Left ventricle myocardium inferior (tissue), 1 donor: ENCODE measurements at regions not wholly inside any gene's neighbourhood (a gene's known extent, or its start where the extent isn't known, plus 50 kb on each side); places are given as distances from the start of the nearest gene placed in this dataset.

Experiments used
- DNase-seq: peaks from one replicate; pipeline ENCODE4 v3.0.0-alpha.2; 2020
- H3K27ac ChIP-seq: fragments of 200-600 bp; replicated peaks from 2 replicates; pipeline ENCODE4 v1.8.0; 2021
- H3K27me3 ChIP-seq: fragments of 200-600 bp; 2 replicates; pipeline ENCODE4 v1.8.0; 2021; ENCODE audit warnings: low read depth
- H3K36me3 ChIP-seq: fragments of 200-600 bp; 2 replicates; pipeline ENCODE4 v1.8.0; 2021
- H3K4me1 ChIP-seq: fragments of 200-600 bp; 2 replicates; pipeline ENCODE4 v1.8.0; 2021
- H3K4me3 ChIP-seq: fragments of 200-600 bp; 2 replicates; pipeline ENCODE4 v1.8.0; 2021; ENCODE audit warnings: mild to moderate bottlenecking, moderate library complexity
- H3K9me3 ChIP-seq: fragments of 200-600 bp; replicated peaks from 2 replicates; pipeline ENCODE4 v1.8.0; 2021
- CTCF ChIP-seq: fragments of 200-600 bp; IDR thresholded peaks from 2 replicates; pipeline ENCODE4 v1.8.0; 2021; ENCODE audit warnings: antibody characterized with exemption, mild to moderate bottlenecking, borderline replicate concordance
- intact Hi-C: fragments of 100-400 bp; cut with micrococcal nuclease; formaldehyde crosslinking; loops from one replicate; pipeline ENCODE4 v1.11.0; 2022
- donor health status: DM: no; HTN: yes; CAD: no; lungs with severe emphysema.

DNA sequence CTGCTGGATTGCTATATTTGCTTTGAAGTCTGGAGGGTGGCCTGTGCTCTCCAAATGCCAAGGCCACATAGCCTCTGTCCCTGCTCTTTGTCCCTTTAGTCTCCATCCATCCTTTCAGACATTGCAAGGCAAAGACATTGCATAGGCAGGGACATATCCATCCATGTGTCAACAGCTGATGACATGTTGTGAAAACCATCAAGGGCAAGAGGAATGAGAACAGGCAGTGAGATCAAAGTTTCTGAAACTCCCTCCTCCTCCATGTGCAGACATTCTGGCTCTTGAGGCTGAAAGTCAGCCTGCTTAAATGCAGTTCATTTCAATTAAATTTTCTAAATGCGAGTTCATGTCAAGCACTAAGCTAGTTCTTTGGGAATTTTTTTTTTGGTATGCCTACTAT, 135.2 kb upstream of the CTNNB1 start:
- Histone ChIP-seq H3K36me3 (no peaks in the 10 kb centered on the region), H3K27me3 (no peaks in the 10 kb centered on the region), H3K4me1 (no peaks in the 10 kb centered on the region), H3K27ac (no peak overlapping the region), H3K9me3 (no peaks in the 10 kb centered on the region), H3K4me3 (no peak overlapping the region)
- intact Hi-C loops = no loop called here
- TF ChIP-seq CTCF = no peak
- DNase-seq = no peak

- Histone ChIP-seq H3K27ac (no peak overlapping the region), H3K4me1 (no peaks in the 10 kb centered on the region), H3K27me3 (no peaks in the 10 kb centered on the region), H3K36me3 (no peaks in the 10 kb centered on the region), H3K9me3 (no peaks in the 10 kb centered on the region), H3K4me3 (no peak overlapping the region)
- no peak for DNase-seq
- intact Hi-C loops = no loop called here
- TF ChIP-seq CTCF = no peak
Measured at GRCh38 chr3:41064526-41064925, 134.8 kb upstream of the CTNNB1 start.

DNA sequence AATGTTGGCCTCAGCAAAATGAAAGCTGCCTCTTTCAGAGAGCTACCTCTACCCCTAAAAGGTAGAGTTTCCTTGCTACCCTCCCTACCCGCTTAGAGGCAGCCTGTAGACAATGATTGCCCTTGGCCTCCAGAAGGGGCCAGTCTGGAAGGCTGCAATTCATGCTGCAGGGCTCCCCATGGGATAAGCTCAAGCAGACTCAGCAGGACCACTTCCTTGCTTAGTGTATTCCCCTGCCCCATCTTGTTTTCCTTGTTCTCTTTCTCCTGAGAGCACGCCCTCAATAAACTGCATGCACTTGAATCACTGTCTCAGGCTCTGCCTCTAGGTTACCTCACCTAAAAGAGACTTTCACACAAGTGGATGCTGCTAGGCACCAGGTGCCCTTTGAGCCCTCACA, 134.0 kb upstream of the CTNNB1 start:
- H3K36me3 ChIP-seq = no peaks in the 10 kb centered on the region
- no peak overlapping the region for H3K27ac ChIP-seq
- no peak for DNase-seq
- no peak for TF ChIP-seq CTCF
- H3K27me3 ChIP-seq = no peaks in the 10 kb centered on the region
- no peaks in the 10 kb centered on the region for H3K4me1 ChIP-seq
- intact Hi-C loops = no loop called here
- H3K4me3 ChIP-seq = no peak overlapping the region
- H3K9me3 ChIP-seq = no peaks in the 10 kb centered on the region

DNA sequence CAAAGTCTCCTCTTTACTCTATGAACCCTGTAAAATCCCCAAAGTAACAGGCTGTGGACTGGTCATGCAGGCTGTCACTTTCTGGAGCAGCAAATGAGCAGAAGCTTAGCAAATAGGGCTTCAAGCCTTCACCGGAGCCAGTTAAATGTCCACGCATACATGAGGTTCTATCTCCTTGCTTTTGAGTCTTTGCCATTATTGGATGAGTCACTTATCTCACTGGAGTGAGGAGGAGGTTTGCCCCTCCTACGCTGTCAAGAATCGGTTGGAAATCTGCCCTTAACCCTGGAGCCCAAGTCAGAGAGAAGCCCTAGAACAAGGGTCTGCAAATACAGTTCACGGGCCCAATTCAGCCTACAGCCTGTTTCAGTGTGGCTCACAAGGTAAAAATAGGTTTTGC, 126.1 kb upstream of the CTNNB1 start:
- Histone ChIP-seq H3K27ac (no peak overlapping the region), H3K27me3 (no peaks in the 10 kb centered on the region), H3K4me3 (no peak overlapping the region), H3K4me1 (peaks cover 15% of the 10 kb centered on the region), H3K36me3 (no peaks in the 10 kb centered on the region), H3K9me3 (peaks cover 4% of the 10 kb centered on the region)
- DNase-seq = no peak
- TF ChIP-seq CTCF = no peak
- intact Hi-C loops = no loop called here

DNA sequence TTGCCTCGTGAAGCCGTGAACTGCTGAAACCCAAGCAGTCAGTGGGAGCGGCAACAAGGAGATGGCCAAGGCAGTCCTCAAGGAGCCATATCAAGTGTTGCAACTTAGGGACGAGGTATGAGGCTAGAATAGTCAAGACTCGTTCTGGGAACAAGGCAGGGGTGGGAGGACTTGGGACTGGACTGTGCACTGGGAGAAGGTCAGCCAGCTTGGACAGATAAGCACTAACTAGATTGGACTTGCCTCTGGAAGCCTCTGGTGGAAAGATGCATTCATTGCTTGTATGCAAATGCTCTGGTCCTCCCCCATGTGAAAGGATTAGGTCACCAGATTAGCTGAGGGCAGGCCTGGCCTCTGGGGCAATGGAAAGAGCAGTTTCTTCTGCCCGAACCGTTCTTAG, 123.3 kb upstream of the CTNNB1 start:
- TF ChIP-seq CTCF = peak; percentile 38
- Histone ChIP-seq H3K27ac (no peak overlapping the region), H3K9me3 (peaks cover 4% of the 10 kb centered on the region), H3K36me3 (no peaks in the 10 kb centered on the region), H3K4me1 (peaks cover 15% of the 10 kb centered on the region), H3K4me3 (no peak overlapping the region), H3K27me3 (no peaks in the 10 kb centered on the region)
- intact Hi-C loops = no loop called here
- DNase-seq = peak; percentile 37

DNA sequence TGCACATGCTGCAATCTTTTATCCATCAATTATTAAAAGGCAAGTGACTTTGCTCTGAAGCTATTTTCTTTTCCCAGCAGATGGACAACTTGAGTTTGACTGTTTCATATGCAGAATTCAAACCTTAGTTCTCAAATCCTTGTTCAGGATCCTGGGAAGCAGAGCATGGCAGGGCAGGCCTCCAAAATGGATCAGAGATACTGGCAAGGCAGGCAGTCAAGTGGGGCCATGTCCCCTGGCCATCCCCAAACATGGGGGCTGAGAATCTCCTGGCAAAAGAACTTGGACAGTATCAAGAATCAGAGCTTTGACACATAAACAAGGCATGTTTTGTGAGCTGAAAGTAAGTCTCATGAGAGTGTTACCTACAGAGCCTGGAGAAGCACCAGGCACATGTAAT, 122.9 kb upstream of the CTNNB1 start:
- Histone ChIP-seq H3K27ac (peak overlapping the region; percentile 6), H3K9me3 (peaks cover 4% of the 10 kb centered on the region), H3K36me3 (no peaks in the 10 kb centered on the region), H3K27me3 (no peaks in the 10 kb centered on the region), H3K4me3 (no peak overlapping the region), H3K4me1 (peaks cover 15% of the 10 kb centered on the region)
- TF ChIP-seq CTCF = no peak
- intact Hi-C loops = no loop called here
- DNase-seq = no peak
